NCI-H2081 (cell line): ENCODE measurements at regions not wholly inside any gene's neighbourhood (a gene's known extent, or its start where the extent isn't known, plus 50 kb on each side); places are given as distances from the start of the nearest gene placed in this dataset.
"Not testable (repeated sequence)": the region's sequence is repeated elsewhere in the genome, so short reads cannot be mapped to it uniquely, and the experiment has no call there.

Experiments used
- DNase-seq, 2 experiments: peaks; one replicate each; lab custom pipeline; 2025; lab: John Stamatoyannopoulos, UW

DNA sequence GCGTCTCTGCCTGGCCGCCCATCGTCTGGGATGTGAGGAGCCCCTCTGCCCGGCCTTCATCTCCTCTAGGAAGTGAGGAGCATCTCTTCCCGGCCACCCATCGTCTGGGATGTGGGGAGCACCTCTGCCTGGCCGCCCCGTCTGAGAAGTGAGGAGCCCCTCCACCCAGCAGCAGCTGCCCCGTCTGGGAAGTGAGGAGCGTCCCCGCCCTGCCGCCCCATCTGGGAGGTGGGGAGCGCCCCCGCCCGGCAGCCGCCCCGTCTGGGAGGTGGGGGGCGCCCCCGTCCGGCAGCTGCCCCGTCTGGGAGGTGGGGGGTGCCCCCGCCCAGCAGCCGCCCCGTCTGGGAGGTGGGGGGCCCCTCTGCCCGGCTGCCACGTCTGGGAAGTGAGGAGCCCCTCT lies 153.7 kb upstream of the MYRIP start:
- not testable (repeated sequence) for DNase-seq

DNA sequence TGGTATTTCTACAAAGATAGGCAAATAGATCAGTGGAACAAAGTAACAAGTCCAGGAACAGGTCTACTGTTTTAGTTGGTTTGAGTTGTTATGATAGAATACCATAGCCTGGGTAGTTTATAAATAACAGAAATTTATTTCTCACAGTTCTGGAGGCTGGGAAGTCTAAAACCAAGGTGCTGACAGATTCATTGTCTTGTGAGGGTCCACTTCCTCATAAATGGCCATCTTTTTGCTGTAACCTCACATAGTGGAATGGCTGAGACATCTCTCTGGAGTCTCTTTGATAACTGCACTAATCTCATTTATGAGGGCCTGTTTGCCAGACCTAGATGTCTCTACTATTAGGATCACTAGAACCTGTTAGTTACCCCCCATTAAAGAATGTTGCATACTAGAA lies 152.3 kb upstream of the MYRIP start:
- DNase-seq, result no peak

DNA sequence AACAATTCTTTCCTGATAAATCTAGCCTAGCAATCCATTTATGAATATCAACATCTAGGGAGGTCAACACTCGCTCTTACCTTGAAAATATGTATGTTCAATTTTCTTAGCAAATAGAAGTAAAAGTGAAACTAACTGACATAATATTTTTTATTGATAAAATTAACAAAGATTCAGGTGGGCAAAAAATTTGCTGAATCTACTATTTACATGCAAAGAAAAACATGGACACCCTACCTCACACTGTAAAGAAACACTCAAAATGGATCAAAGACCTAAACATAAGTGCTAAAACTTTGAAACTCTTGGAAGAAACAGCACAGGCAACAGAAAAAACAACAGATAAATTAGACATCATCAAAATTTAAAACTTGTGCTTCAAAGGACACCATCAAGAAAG lies 151.6 kb upstream of the MYRIP start:
- no peak for DNase-seq

DNA sequence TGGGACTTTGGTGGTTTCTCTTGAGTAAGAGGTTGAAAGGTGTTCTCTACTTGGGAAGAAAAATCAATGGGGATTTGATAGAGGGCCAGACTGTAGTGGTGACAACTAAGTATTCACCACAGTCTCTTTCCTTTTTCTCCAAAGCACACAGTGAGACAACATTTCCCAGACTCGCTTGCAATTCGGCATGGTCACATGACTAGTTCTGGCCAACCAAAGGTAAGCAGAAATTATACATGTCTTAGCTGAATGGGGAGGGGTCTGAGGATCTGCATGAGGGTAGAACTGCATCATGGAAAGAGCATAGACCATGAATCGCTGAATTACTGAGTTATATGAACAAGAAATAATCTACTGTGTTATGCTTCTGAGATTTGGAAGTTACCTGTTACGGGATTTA lies 144.5 kb upstream of the MYRIP start:
- DNase-seq, result no peak

DNA sequence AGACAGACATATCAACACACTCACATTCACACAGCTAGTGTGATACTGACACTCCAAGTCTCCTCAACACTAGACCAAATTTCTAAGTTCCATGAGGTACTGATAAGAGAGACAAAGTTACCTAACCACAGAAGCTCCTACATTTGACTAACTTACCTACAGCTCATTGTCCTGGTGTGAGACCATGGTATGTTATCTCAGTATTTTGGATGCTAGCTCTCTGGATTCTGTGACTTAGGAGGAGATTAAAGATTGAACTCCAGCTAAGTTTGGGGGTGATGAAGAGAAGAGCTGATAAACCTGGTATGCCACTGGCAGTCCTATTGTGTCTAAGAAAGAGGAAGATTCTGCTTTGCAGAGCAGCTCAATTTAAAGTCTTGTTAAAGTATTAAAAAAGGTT lies 144.0 kb upstream of the MYRIP start:
- no peak for DNase-seq

DNA sequence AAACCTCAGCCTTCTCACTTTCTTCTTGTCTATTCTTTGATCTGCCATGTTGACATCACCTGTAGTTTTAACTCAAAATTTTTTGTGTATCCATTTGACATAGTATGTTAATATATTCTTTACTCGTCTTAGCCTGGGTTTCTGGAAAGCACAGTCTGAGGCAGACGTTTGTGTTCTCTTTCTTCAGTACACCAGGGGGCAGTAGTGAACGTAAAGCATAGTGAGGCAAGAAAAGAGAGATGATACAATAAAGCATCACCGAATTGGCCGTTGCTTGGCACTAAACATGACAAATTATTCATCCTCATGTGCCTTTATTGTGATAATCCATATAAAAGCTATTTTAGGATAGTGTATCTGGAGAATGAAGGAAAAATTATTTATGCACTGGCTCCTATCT lies 141.0 kb upstream of the MYRIP start:
- peak; percentile 30 to 31 for DNase-seq

DNA sequence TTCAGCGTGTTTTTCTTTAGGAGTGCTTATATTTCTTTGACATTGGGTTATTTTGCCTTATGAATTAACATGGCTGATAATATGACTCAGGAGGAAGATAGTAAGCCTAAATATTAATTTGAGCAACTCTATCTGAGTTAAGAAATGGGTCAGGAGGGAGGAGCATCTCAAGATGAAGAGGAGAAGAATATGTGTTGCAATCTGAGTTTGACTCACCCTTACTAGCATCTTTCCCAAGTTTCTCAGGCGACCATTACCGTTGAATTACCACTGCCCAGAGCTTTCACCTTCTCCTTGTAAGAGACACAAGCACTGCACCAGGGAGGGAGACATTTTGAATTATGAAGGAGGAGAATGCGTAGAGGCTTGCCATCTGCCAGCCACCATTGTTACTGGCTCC lies 138.3 kb upstream of the MYRIP start:
- no peak for DNase-seq

DNA sequence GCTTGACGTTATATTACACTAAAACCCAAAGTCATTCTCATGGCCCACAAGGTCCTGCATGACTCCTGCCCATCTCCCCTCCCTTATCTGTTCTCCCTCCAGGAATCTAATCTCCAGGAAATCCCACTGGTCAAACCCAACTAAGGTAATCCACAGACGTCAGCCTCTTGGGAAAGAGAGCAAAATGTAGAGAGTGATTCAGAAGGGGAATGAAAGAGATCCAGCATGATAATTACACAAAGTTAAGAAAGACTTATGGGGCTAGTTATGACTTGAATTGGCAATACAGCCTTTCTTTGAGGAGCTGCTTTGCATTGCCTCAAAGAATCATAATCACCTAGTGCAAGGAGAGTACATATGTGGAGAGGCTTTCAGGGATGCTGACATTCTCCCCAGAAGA lies 137.8 kb upstream of the MYRIP start:
- DNase-seq, result no peak

DNA sequence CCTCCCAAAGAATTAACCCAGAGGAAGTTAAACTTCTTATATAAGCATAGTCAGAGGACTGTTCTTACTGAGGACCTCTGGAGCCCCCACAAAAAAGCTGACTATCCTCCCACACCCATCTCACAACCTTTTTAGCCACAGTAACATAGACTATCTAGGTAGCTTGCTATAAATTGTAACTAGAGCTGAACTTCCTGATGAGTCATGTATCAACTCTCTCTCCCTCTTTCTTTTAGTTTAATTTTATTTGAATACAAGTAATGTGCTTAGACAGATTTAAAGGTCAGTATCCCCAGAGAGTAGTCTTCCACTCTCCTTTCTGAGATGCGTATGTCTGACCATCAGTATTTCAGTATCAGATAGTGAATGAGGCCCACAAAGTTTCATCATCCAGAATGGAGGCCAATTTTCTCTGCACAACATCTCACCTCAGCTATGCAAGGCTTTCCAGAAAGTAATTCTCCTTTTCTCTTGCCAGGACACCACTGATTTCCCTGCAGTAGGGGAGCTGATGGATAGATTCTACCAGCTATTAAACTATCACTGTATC lies 104.0 kb upstream of the MYRIP start:
- DNase-seq, result no peak

DNA sequence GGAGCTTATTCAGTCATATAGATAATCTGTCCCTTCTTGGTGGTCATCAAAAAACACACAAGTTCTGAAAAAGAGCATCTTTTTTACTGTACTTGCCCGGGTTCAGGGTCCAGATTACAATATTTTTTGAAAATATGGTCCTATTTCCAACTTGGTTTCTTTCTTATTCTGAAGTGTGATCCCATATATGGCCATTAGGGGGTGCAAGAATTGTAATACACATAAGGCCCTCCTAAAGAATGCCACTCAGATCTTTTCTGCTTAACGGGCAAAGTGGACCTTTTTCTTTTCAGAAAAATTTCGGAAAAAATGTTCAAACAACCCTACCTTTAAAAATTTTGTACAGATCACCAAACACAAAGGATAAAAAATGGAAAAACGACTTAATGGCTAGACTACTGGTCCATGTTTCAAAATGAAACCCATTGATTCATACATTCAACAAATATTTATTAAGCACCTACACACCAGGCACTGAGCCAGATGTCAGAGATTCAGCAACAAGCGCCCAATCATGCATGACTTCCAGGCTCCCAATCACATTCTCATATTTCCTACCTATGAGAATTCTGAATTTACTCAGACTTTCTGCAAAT lies 102.0 kb upstream of the MYRIP start:
- DNase-seq, result peak; percentile 6 to 12

DNA sequence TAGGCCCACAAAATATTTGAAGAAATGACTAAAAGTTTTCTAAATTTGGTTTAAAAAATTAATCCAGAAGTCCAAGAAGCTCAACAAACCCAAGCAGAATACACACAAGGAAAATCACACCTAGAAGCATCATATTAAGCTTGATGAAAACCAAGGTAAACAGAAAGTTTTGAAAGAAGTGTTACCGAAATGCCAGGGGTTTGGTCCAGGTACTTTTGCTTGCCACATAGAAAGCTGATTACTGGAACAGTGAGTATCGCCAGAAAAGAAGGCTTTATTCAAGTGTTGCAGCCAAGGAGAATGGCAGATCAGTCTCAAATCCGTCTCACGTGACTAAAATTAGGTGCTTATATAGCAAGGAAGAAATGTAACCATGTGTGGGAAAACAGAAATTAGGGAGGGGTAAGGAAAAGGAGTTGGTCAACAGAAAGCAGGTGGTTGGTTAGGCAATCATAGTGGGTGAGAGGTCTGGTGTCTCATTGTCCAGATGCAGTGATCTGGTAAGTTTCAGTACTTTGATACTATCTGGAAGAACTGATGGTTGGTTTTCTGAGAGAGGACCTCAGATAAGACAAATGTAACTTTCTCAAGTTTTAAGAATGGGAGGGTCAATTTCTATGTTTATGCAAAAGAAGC lies 96.9 kb upstream of the MYRIP start:
- no peak for DNase-seq

DNA sequence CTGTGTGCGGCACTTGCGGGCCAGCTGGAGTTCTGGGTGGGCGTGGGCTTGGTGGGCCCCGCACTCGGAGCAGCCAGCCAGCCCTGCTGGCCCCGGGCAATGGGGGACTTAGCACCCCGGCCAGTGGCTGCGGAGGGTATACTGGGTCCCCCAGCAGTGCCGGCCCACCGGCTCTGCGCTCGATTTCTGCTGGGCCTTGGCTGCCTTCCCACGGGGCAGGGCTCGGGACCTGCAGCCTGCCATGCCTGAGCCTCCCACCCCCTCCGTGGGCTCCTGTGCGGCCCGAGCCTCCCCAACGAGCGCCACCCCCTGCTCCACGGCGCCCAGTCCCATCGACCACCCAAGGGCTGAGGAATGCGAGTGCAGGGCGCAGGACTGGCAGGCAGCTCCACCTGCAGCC lies 96.1 kb upstream of the MYRIP start:
- DNase-seq, result not testable (repeated sequence)

DNA sequence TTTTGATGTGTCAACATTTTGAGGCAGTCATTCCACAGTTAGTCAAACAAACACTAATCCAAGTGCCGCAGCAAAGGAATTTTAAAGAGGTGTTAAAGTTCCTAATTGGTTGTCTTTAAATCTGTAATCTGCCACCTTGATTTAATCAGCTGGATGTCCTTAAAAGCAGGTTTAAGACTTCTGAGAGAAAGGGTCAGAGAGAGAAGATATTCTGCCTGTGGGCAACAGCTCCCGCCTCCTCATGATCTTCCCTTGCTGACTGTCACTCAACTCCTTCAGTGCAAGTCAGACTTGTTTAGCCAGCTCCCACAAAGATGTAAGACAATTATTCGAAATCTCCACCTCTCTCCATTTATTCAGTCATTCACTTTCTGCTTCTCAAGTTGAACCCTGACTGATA lies 92.6 kb upstream of the MYRIP start:
- DNase-seq, result no peak

DNA sequence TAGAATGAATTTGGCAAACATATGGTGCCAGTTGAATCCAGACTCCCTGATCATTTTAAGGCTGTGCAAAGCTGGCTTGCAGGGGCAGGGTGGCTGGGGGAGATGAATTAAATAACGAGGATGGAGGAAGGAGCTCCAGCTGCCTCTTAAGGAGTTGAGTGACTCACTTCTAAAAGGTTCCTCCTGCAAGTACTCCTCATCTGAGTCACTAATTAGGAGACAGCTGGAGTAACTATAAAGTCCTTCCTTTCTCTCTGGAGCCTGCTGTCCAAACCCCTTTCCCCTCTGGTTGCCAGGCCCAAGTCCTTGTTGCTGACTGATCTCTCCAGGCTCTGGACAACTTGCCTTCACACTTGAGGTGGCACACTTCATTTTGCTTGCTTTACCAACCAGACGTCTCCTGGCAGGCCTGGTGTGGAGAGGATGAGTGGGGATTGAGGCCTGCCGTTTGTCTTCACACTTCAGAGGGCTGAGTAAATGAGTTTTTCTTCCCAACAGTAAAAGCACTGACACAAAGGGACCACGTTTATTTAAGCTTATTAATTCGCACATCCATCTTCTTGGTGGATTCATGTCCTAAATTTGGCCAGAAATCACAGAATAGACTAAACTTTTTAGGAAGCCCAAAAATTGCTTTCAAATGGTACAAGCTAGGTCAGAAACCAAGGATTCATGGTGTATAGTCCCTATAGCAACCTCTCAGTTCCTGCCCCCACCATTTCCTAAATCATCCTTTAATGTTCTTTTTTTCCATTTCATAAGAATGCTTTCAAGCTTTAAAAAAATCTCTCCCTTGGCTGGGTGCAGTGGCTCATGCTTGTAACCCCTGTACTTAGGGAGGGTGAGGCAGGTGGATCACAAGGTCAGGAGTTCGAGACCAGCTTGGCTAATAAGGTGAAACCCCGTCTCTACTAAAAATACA lies 90.5 kb upstream of the MYRIP start:
- no peak for DNase-seq

DNA sequence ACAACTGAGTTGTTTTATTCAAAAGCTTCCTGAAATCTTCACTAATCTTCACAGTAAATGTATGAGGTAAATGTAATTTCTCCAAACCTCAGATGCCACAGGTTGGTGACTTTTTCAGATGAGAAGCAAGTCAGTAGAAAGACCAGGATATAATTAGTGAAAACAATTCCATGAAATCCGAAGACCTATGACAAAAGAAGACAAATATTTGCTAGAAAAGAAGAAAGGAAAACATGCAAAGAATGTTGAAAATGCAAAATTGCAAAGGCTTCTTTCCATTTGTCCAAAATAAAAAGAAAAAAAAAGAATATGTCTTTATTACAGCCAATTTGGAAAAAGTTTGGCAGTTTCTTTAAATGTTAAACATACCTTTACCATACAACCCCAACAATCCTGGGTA lies 88.3 kb upstream of the MYRIP start:
- no peak for DNase-seq

DNA sequence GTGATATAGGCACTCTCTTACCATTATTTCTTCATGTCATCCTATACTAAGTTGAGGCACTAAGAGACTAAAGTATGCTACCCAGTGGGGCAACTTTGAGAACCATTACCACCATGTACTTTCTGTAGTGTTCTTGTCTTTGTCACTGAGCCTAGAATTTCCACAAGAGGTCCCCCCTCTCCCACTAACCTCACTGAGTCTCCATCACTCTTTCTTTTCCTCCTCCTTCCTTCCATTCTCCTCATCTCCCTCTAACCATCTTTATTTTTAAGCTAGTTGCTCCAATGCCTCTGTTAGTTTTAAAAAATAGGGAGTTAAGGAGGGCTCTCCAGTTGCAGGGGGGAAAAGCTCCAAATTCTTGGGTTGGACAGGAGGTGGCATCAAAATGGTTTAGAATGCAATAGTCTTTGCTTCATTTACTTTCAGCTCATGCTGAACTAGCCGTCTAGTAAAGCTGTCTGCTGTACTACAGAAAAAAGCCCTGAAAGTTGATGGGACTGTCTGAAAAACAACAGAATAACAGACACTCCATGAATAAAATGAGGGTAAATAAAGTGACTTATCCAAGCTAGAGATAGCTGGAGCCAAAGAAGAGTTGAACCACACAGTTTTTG lies 85.1 kb upstream of the MYRIP start:
- DNase-seq, result no peak

DNA sequence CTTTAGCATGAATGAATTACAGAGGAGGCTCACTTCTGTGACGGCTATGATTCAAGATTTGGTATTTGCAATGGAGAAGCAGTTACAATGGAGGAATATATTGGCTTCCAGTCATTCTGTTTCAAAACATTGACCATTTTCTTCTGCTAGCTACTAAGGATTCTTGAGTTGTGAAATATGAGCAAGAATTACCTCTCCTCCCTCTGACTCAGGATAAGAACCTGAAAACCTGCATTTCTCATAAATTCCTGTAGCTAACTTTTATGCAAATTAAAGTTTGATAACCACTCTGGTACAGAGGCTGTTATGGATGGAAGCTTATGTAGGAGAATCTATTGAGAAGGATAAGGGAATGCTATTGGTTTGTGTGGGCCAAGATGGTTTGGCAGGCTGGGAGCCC lies 84.1 kb upstream of the MYRIP start:
- DNase-seq, result no peak

DNA sequence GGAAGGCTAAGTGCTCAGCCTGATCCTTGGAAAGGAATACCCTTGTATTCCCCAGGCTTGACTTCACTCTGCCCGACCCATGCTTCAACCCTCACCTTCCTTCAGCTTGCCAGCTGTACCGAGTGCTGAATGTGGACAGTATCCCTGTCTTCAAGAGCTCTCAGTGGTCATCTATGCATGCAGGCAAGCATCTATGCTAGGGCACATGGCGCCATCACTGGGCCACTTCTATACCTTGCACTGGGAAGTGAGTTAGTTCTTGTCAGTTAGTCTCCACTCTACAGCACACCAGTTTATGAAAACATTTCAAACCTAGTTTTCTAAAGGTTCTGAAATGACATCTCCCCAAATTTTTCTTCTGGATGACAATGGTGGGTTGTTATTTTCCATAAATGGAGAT lies 82.0 kb upstream of the MYRIP start:
- no peak for DNase-seq

DNA sequence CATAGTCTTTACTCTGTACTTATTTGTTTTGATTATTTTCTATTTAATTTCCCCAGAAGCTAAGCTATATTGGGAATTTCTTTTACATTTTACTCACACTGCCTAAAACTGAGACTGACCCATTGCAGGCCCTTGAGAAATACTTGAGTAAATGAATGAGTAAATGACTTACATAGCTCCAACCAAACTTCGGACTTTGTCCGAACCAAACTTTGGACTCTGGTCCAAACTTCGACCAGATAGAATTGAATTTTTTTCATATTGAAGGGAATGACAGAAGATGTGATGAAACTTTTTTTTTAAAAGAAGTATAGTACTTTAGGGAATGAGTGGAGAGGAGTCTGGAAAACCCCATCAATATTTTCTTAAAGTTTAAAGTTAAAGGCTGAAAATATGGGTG lies 75.6 kb upstream of the MYRIP start:
- DNase-seq, result no peak

DNA sequence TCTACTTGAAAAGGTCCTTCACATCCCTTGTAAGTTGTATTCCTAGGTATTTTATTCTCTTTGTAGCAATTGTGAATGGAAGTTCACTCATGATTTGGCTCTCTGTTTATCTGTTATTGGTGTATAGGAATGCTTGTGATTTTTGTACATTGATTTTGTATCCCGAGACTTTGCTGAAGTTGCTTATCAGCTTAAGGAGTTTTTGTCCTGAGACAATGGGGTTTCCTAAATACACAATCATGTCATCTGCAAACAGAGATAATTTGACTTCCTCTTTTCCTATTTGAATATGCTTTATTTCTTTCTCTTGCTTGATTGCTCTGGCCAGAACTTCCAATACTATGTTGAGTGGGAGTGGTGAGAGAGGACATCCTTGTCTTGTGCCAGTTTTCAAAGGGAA lies 69.8 kb upstream of the MYRIP start:
- DNase-seq, result not testable (repeated sequence)

DNA sequence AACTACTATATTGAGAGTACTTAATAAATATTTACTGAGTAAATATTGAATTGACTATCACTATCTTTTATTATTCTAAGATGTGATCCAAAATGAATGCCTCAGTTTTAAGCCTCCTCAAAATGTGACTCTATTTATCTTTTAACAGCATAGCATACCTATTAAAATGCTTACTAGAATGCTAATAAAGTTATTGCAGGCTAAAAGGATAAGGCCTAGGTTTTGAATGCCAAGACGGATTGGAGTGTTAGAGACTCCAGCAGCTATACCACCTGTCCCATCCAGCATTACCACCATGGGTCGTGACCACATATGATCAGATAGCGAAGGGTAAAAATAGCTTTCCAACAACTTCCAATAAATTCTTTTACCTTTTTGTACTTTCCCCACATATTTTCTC lies 64.7 kb upstream of the MYRIP start:
- no peak for DNase-seq

DNA sequence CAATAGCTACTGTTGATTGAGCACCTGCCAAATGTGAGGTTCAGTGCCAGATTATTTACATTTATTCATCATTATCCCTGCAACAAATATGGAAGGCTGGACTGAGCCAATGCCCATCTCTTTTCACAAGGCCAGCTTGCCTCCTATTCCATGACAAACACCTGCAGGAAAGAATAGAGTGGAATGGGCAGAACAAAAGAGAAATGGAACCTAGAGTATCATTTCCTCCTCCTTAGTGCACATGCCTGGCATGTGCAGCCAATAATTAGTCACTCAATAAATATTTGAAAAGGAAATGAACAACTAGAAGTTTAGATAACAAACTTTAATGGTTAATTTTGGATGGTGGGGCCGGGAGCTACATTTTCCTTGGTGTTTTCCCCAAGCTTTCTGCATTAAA lies 61.4 kb upstream of the MYRIP start:
- peak in 1 of 2 experiments; percentile 61 for DNase-seq

DNA sequence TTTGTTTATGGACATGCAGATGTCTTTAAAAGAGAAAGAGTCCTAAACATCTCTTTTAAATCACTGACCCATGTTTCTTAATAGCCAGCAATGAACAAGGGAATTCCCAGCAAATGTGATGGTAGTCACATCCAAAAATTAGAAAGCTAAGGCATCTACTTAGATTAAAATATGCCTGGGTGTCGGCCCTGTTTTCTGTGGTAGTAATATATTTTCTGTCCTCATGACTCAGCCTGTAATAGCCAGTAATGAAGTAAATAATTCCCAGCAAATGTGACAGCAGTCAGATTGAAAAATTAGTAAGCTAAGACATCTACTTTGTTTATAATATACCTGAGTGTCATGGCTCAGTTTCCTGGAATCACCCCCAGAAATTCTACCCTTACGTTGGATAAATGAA lies 60.6 kb upstream of the MYRIP start:
- no peak for DNase-seq
